ENCODE measurements at regions not wholly inside any gene's neighbourhood (a gene's known extent, or its start where the extent isn't known, plus 50 kb on each side); places are given as distances from the start of the nearest gene placed in this dataset.

DNA sequence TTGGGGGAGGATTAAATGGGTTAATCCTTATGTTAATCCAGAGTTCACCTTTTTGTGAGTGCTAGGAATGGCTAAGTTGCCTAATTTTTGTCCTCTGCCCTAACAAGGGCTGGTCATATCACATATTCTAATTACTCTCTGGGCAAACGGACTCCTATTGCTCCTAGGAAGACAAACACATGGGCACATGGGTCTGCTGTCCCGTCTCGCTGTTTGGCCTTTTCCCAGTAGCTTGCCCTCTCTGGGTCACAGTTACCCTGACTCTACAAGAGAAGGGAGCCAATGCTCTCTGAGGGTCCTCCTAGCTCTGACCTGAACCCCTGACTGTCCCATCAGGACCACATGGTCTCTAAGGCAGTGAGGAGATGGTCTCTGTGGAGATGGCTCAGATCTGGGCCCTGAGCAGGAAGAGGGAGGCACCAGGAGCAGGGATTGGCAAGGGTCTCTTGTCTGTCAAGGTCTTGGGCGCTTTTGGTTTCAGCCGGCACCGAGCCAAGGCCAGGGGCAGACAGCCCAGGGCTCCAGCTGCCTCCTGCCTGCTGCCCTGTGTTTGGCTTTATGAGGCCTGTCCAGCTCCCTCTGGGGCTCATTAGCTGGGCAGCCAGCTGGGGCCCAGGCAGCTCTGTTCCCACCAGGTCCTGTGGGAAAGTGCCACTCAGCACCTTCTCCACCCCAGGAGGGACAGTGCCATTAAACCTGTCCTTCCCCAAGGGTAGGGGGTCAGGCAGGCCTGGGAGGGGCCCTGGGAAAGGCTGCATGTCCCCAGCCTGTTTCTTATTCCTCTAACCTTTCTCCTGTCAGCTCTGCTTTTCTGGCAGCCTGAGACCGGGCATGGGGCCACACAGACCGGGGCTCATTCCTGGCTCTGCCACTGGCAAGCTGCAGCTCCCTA is 559.9 kb downstream of the MN1 start:
- no peak overlapping the region for H3K4me3 ChIP-seq
- in situ Hi-C loops (cut with MboI; ENCODE audit: low sequenced_read_pairs), result no loop called here
- no peaks in the 10 kb centered on the region for H3K4me1 ChIP-seq
- DNase-seq (ENCODE audit: low spot score in 2 of 2), result no peak
- no peaks in the 10 kb centered on the region for H3K9me3 ChIP-seq
- H3K27me3 ChIP-seq (ENCODE audit: low read depth), result no peaks in the 10 kb centered on the region
- no peaks in the 10 kb centered on the region for H3K36me3 ChIP-seq (replicated peaks)

- in situ Hi-C loops (cut with MboI; ENCODE audit: low sequenced_read_pairs), result no loop called here
- Histone ChIP-seq H3K27me3 (ENCODE audit: low read depth) (no peaks in the 10 kb centered on the region), H3K9me3 (no peaks in the 10 kb centered on the region), H3K4me1 (no peaks in the 10 kb centered on the region; the same call in 1 of the 2 replicates), H3K4me3 (no peak overlapping the region), H3K36me3 (replicated peaks) (no peaks in the 10 kb centered on the region)
- no peak for DNase-seq (ENCODE audit: low spot score in 2 of 2)
These were observed 559.1 kb downstream of the MN1 start for GRCh38 chr22:27242474-27242873.

DNA sequence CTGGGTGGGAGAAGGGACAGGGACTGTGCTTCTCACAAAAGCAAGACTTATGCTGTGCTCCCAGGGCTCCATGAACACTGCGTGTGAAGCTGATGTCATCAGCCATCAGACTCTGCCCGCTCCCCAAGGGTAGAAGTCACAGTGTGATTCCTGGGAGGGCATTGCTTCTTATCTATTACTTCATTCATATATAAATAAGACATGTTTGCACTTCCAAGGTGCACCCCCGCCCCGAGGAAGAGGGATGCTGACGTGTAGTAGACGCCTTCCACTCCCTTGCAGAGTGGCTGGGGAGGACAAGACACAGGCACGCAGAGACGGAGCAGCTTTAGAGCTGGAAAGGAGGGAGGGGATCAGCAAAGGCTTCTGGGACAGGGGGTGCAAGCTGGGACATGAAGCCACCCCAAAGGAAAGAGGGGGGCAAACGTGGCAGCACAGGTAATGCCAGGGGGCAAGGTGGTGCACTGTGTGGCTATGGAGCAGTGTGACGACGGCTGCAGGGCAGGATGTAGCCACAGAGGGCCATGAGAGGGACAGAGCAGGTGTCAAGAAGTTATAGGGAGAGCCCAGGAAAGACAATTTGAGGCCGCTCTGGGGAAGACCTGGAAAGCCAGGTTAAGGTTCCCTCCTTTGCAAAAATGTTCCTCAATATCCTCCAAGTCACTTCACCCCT is 558.5 kb downstream of the MN1 start:
- in situ Hi-C loops (cut with MboI; ENCODE audit: low sequenced_read_pairs), result no loop called here
- Histone ChIP-seq H3K9me3 (no peaks in the 10 kb centered on the region), H3K27me3 (ENCODE audit: low read depth) (no peaks in the 10 kb centered on the region), H3K4me3 (no peak overlapping the region), H3K4me1 (no peaks in the 10 kb centered on the region; the same call in 1 of the 2 replicates), H3K36me3 (replicated peaks) (no peaks in the 10 kb centered on the region)
- no peak for DNase-seq (ENCODE audit: low spot score in 2 of 2)

DNA sequence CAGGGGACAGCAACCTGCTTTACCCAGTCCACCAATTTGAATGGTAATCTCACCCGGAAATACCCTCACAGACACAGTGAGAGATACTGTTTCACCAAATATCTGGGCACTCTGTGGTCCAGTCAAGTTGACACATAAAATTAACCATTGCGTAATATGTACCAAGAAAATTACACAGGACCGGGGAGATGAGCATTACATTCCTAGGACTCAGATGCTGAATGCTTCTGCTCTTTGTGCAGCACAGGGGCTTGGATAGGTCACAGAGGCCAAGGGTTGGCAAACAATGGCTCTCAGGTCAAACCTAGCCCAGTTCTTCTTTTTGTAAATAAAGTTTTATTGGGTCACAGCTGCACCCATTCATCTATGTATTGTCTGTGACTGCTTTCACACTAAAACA is 557.2 kb downstream of the MN1 start:
- DNase-seq (ENCODE audit: low spot score in 2 of 2), result no peak
- no peaks in the 10 kb centered on the region for H3K36me3 ChIP-seq (replicated peaks)
- H3K4me1 ChIP-seq, result no peaks in the 10 kb centered on the region; the same call in 1 of the 2 replicates
- H3K9me3 ChIP-seq, result no peaks in the 10 kb centered on the region
- in situ Hi-C loops (cut with MboI; ENCODE audit: low sequenced_read_pairs), result no loop called here
- no peak overlapping the region for H3K4me3 ChIP-seq
- H3K27me3 ChIP-seq (ENCODE audit: low read depth), result no peaks in the 10 kb centered on the region

DNA sequence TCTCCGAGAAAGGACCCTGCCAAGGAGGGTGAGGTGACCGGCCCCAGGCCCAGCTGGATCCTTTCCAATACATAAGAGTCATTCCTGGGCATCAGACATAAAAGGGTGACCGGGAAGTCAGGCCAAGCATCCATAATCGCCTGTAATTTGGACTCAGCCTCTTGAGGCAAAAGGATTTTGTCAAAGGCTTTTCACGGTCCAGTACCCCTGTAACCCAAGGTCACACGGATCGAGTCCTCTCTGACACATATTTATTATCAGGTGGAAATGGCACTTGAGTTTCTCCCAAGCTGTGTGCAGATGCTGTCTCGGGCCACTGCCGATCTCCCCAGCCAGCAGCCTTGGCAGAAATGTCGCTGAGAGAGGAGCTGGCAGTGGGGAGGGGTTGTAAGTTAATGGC is 556.5 kb downstream of the MN1 start:
- Histone ChIP-seq H3K36me3 (replicated peaks) (no peaks in the 10 kb centered on the region), H3K4me1 (no peaks in the 10 kb centered on the region; the same call in 1 of the 2 replicates), H3K9me3 (no peaks in the 10 kb centered on the region), H3K27me3 (ENCODE audit: low read depth) (no peaks in the 10 kb centered on the region), H3K4me3 (no peak overlapping the region)
- DNase-seq (ENCODE audit: low spot score in 2 of 2), result no peak
- in situ Hi-C loops (cut with MboI; ENCODE audit: low sequenced_read_pairs), result no loop called here

DNA sequence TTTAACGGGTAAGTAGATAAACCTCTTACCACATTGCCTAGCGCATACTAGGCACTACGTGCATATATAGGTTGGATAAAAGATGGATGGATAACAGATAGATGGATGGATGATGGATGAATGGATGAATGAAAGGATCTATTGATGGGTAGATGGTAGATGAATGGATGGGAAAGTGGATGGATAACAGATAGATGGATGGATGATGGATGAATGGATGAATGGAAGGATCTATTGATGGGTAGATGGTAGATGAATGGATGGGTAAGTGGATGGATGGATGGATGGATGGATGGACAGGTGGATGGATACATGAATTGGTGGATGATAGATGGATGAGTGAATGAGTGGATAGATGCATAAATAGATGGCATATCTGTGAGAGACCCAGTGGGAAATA is 555.0 kb downstream of the MN1 start:
- DNase-seq (ENCODE audit: low spot score in 2 of 2), result no peak
- H3K9me3 ChIP-seq, result no peaks in the 10 kb centered on the region
- in situ Hi-C loops (cut with MboI; ENCODE audit: low sequenced_read_pairs), result no loop called here
- H3K4me1 ChIP-seq, result no peaks in the 10 kb centered on the region; the same call in 1 of the 2 replicates
- H3K36me3 ChIP-seq (replicated peaks), result no peaks in the 10 kb centered on the region
- no peaks in the 10 kb centered on the region for H3K27me3 ChIP-seq (ENCODE audit: low read depth)
- no peak overlapping the region for H3K4me3 ChIP-seq

GRCh38 chr22:27247701-27248434 is 553.7 kb downstream of the MN1 start:
- Histone ChIP-seq H3K9me3 (no peaks in the 10 kb centered on the region), H3K4me1 (no peaks in the 10 kb centered on the region; the same call in 1 of the 2 replicates), H3K36me3 (replicated peaks) (no peaks in the 10 kb centered on the region), H3K27me3 (ENCODE audit: low read depth) (no peaks in the 10 kb centered on the region), H3K4me3 (no peak overlapping the region)
- in situ Hi-C loops (cut with MboI; ENCODE audit: low sequenced_read_pairs), result no loop called here
- DNase-seq (ENCODE audit: low spot score in 2 of 2), result no peak

DNA sequence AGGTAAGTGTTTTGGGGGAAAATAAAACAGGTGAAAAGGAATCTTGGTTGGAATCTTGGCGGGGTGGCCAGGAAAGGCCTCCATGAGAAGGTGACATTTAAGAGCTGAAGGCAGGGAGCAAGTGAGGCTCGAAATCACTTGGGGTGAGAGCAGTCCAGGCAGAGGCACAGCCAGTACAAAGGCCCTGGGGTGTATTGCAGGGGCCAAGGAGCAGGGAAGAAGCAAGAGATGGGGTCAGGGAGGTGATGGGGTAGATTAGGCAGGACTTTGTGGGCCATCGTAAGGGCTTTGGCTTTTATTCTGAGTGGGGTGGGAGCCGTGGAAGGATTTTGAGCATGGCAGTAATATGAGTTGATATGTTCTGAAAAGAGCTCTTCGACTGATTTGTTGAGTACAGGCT is 551.1 kb downstream of the MN1 start:
- Histone ChIP-seq H3K9me3 (peaks cover 1% of the 10 kb centered on the region; the same call in 1 of the 2 replicates), H3K4me1 (no peaks in the 10 kb centered on the region; the same call in 1 of the 2 replicates), H3K27me3 (ENCODE audit: low read depth) (no peaks in the 10 kb centered on the region), H3K36me3 (replicated peaks) (no peaks in the 10 kb centered on the region), H3K4me3 (no peak overlapping the region)
- no peak for DNase-seq (ENCODE audit: low spot score in 2 of 2)
- in situ Hi-C loops (cut with MboI; ENCODE audit: low sequenced_read_pairs), result no loop called here

DNA sequence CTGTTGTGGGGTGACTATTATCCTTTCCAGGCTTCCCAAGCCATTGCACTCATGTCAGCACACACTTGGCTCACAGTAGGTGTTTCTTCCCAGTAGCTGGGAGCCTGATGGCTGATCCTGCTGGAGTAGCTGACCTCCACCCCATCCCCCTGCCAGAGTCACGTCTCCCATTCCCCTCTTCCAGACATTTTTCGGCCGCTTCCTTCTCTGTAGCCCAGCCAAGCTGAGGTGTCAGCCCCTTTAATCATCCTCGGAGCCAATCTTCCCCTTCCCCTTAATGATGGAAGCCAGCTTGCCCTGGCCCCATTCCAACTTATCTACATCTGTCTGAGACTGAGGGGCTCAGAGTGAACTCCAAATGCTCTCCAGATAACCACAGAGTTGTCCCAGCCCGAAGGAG is 550.7 kb downstream of the MN1 start:
- H3K4me1 ChIP-seq, result no peaks in the 10 kb centered on the region; the same call in 1 of the 2 replicates
- H3K36me3 ChIP-seq (replicated peaks), result no peaks in the 10 kb centered on the region
- in situ Hi-C loops (cut with MboI; ENCODE audit: low sequenced_read_pairs), result no loop called here
- peaks cover 6% of the 10 kb centered on the region; the same call in 1 of the 2 replicates for H3K9me3 ChIP-seq
- DNase-seq (ENCODE audit: low spot score in 2 of 2), result no peak
- no peaks in the 10 kb centered on the region for H3K27me3 ChIP-seq (ENCODE audit: low read depth)
- no peak overlapping the region for H3K4me3 ChIP-seq

DNA sequence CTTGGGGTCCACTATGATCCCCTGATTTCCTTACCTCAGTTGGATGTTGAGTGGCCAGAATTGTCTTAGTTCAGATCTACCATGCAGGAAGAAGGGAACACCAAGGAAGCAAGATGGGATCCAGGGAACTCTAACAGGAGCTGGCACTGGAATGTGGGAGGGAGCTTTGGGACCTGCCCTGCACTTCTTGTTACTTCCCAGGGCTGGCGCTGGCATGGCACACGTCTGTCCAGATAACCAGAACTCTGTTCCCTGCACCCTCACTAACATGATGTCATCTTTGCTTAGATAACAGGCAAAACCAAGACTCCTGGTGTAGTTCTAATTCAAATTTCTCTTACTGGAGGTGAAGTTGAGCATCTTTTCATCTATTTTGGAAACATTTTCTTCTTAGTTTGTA is 550.0 kb downstream of the MN1 start:
- Histone ChIP-seq H3K4me3 (no peak overlapping the region), H3K27me3 (ENCODE audit: low read depth) (no peaks in the 10 kb centered on the region), H3K36me3 (replicated peaks) (no peaks in the 10 kb centered on the region), H3K9me3 (peaks cover 6% of the 10 kb centered on the region; the same call in 1 of the 2 replicates), H3K4me1 (no peaks in the 10 kb centered on the region; the same call in 1 of the 2 replicates)
- no peak for DNase-seq (ENCODE audit: low spot score in 2 of 2)
- in situ Hi-C loops (cut with MboI; ENCODE audit: low sequenced_read_pairs), result no loop called here

DNA sequence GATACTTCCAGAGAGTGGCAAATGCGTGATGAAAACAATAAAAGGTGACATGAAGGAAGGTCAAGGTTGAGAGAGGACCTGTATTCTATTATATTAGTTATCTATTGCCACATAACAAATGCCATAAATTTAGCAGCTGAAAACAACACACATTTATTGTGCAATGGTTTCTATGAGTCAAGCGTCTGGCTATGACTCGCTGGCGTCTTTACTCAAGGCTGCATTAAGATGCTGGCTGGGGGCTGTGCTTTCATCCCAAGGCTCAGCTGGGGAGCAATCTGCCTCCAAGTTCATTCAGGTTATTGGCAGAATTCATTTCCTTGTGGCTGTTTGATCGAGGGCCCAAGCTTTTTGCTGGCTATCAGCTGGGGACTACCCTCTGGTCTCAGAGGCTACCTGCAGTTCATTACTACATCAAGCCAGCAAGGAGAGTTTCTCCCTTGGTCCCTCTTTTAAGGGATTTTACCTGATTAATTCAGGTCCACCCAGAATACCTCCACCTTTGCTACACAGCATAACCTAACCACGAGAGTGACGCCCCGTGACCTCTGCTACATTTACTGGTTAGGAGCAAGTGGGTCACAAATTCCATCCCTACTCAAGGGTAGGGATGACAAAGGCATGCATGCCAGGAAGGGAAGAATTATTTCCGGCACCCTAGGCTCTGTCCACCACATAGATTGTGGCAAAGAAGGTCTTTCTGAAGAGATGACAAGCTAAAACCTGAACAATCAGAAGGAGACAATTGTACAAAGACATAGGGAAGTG is 549.1 kb downstream of the MN1 start:
- Histone ChIP-seq H3K4me1 (no peaks in the 10 kb centered on the region; the same call in 1 of the 2 replicates), H3K4me3 (no peak overlapping the region), H3K9me3 (peaks cover 6% of the 10 kb centered on the region; the same call in 1 of the 2 replicates), H3K27me3 (ENCODE audit: low read depth) (no peaks in the 10 kb centered on the region), H3K36me3 (replicated peaks) (no peaks in the 10 kb centered on the region)
- in situ Hi-C loops (cut with MboI; ENCODE audit: low sequenced_read_pairs), result no loop called here
- no peak for DNase-seq (ENCODE audit: low spot score in 2 of 2)

DNA sequence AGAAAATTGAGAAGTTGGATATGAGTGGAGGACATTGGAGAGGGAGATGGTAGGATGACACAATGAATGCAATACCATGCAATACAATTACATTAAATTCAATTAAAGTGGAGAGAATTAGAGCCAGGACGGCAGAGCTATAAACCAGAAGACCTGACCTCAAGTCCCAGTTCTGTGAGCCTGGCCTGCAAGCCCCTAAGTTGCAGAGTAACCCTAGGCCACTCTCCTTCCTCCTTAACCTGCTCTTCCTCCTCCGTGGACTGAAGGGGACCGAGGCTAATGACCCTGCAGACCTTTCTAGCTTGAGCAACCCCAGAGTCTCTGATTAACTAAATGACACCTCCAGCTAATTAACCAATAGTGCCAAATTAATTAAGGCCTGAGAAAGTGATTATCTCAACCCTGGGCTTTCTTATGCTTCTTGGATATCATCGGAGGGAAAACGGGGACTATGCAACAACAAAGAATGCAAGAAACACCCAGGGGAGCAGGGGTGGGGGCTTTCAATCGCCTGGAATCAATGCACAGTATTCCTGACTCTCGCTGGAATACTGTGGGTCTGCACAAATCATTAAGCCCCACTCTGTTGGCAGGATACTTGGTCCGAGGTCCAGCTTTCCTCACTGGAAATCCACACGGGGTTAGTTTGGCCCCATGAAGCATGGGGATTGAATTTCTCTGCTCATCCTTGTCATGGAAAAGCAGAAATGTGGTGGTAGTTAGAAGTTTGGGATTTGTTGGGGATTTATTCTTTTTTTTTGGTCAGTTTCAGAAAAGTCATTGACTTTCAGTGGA is 548.3 kb downstream of the MN1 start:
- no peak for DNase-seq (ENCODE audit: low spot score in 2 of 2)
- Histone ChIP-seq H3K36me3 (replicated peaks) (no peaks in the 10 kb centered on the region), H3K4me1 (no peaks in the 10 kb centered on the region), H3K4me3 (no peak overlapping the region), H3K27me3 (ENCODE audit: low read depth) (no peaks in the 10 kb centered on the region), H3K9me3 (peaks cover 6% of the 10 kb centered on the region; the same call in 1 of the 2 replicates)
- in situ Hi-C loops (cut with MboI; ENCODE audit: low sequenced_read_pairs), result no loop called here
